SK-N-MC (cell line): ENCODE measurements at regions not wholly inside any gene's neighbourhood (a gene's known extent, or its start where the extent isn't known, plus 50 kb on each side); places are given as distances from the start of the nearest gene placed in this dataset.

Source experiments
- EZH2 ChIP-seq: fragments of 200-600 bp; sonication (generic); IDR thresholded peaks from one replicate; pipeline ENCODE4 v1.6.1; 2017; ENCODE audit warnings: antibody characterized with exemption
- POLR2AphosphoS5 ChIP-seq: IDR thresholded peaks from 2 replicates; pipeline ENCODE4 v1.6.1; 2012; ENCODE audit warnings: mild to moderate bottlenecking, low read depth, low read length, borderline replicate concordance

GRCh38 chr9:72465593-72465984 is 55.8 kb upstream of the TMC1 start:
- TF ChIP-seq POLR2AphosphoS5, result no peak
- no peak for TF ChIP-seq EZH2
